BLaER1 (cell line): ENCODE measurements at regions not wholly inside any gene's neighbourhood (a gene's known extent, or its start where the extent isn't known, plus 50 kb on each side); places are given as distances from the start of the nearest gene placed in this dataset.

Experiments
- H3K27ac ChIP-seq: shearing (Covaris generic); formaldehyde crosslinking; 2 replicates; pipeline ENCODE4 v1.8.1; 2022
- H3K27me3 ChIP-seq: shearing (Covaris generic); formaldehyde crosslinking; 2 replicates; pipeline ENCODE4 v1.8.1; 2022
- H3K36me3 ChIP-seq: shearing (Covaris generic); formaldehyde crosslinking; 2 replicates; pipeline ENCODE4 v1.8.1; 2022
- H3K4me1 ChIP-seq: shearing (Covaris generic); formaldehyde crosslinking; 2 replicates; pipeline ENCODE4 v1.8.1; 2022
- H3K4me2 ChIP-seq: shearing (Covaris generic); formaldehyde crosslinking; 2 replicates; pipeline ENCODE4 v1.8.1; 2022
- H3K4me3 ChIP-seq: shearing (Covaris generic); formaldehyde crosslinking; 2 replicates; pipeline ENCODE4 v1.8.1; 2022
- H3K9ac ChIP-seq: shearing (Covaris generic); formaldehyde crosslinking; 2 replicates; pipeline ENCODE4 v1.8.1; 2022
- H3K9me3 ChIP-seq: shearing (Covaris generic); formaldehyde crosslinking; 2 replicates; pipeline ENCODE4 v1.8.1; 2022
- H4K20me1 ChIP-seq: shearing (Covaris generic); formaldehyde crosslinking; 2 replicates; pipeline ENCODE4 v1.8.1; 2022
- Cebpa-rat ChIP-seq: shearing (Covaris generic); IDR thresholded peaks from 2 replicates; pipeline ENCODE4 v1.8.1; 2022

DNA sequence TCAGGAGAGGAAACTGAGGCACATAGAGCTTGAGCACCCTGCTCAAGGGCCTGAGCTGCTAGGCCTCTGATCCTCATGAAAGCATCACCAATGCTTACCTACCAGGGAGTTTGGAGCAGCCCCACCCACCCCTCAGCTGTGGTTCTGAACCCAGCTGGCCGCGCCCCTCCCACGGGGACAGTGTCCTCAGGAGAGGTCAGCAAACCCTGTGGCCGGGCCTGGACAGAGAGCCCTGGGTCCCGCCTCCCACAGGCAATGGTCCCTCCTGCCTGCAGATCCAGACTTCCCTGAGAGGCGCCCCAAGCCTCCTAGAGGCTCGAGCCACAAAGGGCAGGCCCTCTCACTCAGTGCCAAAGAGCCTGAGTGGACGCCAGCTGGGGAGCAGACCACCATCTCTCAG, 184.9 kb downstream of the BRD1 start:
- Histone ChIP-seq H3K9ac (no peak overlapping the region), H3K27me3 (no peaks in the 10 kb centered on the region), H4K20me1 (peaks cover 98% of the 10 kb centered on the region), H3K9me3 (no peaks in the 10 kb centered on the region), H3K4me3 (no peak overlapping the region), H3K36me3 (peaks cover 80% of the 10 kb centered on the region), H3K4me1 (peaks cover 56% of the 10 kb centered on the region), H3K27ac (no peak overlapping the region), H3K4me2 (peak overlapping the region; percentile 62; the same call in 1 of the 2 replicates)
- TF ChIP-seq Cebpa-rat: no peak

DNA sequence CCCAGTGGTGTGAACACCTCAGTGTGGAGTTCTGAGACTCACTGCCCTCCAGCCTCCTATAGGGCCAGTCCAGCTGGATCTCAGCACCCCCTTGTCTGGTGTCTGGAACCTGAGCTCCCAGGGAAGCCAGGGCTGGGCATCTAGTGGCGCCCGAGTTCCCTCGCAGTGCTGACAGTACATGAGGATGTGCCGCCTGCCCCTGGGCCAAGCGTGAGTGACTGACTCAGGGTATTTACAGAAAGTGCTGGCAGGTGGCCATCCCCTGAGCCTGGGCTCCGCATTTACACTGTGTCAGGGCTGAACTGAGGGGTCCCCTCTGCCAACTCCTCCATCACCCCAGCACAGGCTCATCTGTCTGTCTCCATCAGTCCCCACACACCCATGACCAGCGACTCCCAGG, 185.3 kb downstream of the BRD1 start:
- H3K27me3 ChIP-seq: no peaks in the 10 kb centered on the region
- H3K4me3 ChIP-seq: no peak overlapping the region
- H4K20me1 ChIP-seq: peaks cover 98% of the 10 kb centered on the region
- no peak for TF ChIP-seq Cebpa-rat
- peaks cover 56% of the 10 kb centered on the region for H3K4me1 ChIP-seq
- peak overlapping the region; percentile 34; the same call in 1 of the 2 replicates for H3K27ac ChIP-seq
- no peak overlapping the region for H3K9ac ChIP-seq
- peak overlapping the region; percentile 62; the same call in 1 of the 2 replicates for H3K4me2 ChIP-seq
- no peaks in the 10 kb centered on the region for H3K9me3 ChIP-seq
- H3K36me3 ChIP-seq: peaks cover 79% of the 10 kb centered on the region

DNA sequence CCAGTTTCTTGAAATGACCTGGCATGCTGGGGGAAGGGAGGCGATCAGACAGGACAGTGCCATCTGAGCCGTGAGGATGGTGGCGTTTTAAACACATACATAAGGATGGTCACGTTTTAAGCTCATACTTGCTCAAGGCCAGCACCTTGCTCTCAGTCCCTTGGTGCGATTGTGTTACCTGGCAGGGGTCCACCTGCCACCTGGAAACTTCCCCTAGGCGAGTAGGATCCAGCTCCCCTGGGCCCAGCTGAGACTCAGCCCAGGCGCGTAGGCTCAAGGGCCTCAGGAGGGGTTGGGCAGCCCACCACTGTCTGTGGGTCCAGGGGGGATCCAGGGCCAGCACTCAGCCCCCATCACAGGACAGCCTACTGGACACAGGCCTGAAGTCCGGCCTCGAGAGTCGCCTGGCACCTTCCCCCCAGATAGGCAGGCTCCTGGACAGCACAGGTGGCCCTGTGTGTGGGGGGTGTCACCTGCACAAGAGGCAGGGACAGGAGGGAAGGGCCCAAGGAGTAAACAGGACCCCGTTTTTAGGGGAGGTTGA, 185.8 kb downstream of the BRD1 start:
- H3K27me3 ChIP-seq: no peaks in the 10 kb centered on the region
- H3K4me2 ChIP-seq: peak overlapping the region; percentile 62
- peaks cover 58% of the 10 kb centered on the region for H3K4me1 ChIP-seq
- no peak overlapping the region for H3K4me3 ChIP-seq
- H4K20me1 ChIP-seq: peaks cover 98% of the 10 kb centered on the region
- H3K36me3 ChIP-seq: peaks cover 76% of the 10 kb centered on the region
- no peak for TF ChIP-seq Cebpa-rat
- no peaks in the 10 kb centered on the region for H3K9me3 ChIP-seq
- peak overlapping the region; percentile 34; the same call in 1 of the 2 replicates for H3K27ac ChIP-seq
- H3K9ac ChIP-seq: peak overlapping the region; percentile 53; the same call in 1 of the 2 replicates

DNA sequence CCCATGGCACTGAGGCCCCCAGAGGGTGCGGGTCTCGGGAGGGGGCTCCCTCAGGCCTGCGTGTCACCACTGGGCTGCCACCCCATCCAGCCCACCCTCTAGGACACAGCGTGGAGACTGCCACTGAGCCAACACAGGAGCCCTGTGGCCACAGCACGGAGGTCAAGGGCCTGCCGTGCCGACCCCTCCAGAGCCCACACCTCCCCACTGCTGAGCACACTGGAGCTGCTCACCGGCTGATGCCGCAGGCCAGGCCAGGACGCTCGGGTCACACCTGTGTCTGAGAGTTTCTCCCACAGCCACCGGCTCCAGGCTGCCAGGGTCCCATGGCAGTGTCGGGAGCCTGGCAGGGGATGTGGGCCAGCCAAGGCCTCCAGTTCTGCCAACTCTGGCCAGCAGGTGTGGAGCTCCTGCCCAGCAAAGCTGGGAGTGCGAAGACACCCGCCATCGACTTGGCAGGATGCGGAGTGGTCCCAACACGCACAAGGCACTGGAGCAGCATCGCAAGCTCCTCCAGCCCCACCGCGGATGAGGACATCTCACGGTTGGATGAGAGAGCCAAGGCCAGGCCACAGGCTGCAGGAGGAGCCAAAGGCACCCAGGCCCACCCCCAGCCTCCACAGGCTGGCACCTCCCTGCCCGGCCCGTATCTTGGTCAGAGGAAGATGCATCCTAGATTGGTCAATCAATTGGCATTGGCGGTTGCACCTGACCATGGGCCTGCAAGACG, 187.1 kb downstream of the BRD1 start:
- Histone ChIP-seq H3K4me1 (peaks cover 58% of the 10 kb centered on the region), H3K27ac (peak overlapping the region; percentile 34; the same call in 1 of the 2 replicates), H3K36me3 (peaks cover 65% of the 10 kb centered on the region), H3K9ac (peak overlapping the region; percentile 53; the same call in 1 of the 2 replicates), H4K20me1 (peaks cover 98% of the 10 kb centered on the region), H3K4me2 (peak overlapping the region; percentile 62), H3K9me3 (no peaks in the 10 kb centered on the region), H3K27me3 (no peaks in the 10 kb centered on the region), H3K4me3 (no peak overlapping the region)
- no peak for TF ChIP-seq Cebpa-rat

DNA sequence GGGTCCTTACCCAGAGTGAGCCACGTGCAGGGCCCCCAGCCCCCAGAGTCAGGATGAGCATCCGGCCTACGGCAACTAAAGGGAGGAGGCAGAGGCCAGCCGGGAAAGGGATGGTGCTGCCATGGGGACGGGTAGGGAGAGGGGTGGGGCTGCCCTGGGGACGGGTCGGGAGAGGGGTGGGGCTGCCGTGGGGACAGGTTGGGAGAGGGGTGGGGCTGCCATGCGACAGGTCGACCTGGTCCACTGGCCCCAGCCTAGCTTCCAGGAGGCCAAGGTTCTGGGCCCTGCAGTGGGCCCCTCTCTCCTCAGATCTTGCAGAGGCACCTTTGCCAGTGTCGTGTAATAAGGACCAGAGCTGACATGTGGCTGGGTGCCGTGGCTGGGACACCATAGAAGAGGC, 187.7 kb downstream of the BRD1 start:
- no peak overlapping the region for H3K4me2 ChIP-seq
- H4K20me1 ChIP-seq: peaks cover 98% of the 10 kb centered on the region
- no peak overlapping the region for H3K4me3 ChIP-seq
- no peaks in the 10 kb centered on the region for H3K9me3 ChIP-seq
- H3K4me1 ChIP-seq: peaks cover 58% of the 10 kb centered on the region
- H3K27ac ChIP-seq: no peak overlapping the region
- TF ChIP-seq Cebpa-rat: no peak
- no peaks in the 10 kb centered on the region for H3K27me3 ChIP-seq
- H3K9ac ChIP-seq: no peak overlapping the region
- H3K36me3 ChIP-seq: peaks cover 63% of the 10 kb centered on the region

DNA sequence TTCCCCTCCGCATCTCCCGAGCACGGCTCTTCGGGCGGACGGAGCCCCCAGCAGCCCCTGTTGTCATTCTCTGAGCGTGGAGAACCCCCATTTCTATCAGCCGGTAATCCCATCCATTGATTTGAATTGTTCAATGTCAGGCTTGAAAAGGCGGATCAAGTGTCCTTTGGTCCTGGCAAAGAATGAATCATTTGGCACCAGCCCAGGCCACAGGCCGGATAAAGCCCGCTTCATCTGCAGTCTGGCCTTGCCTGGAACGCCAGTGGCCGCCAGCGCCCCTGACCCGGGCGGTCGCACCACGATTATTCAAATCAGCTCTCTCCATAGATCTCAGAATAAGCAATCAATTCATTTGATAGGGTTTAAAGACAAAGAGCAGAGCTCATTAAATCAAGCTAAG, 188.9 kb downstream of the BRD1 start:
- peaks cover 100% of the 10 kb centered on the region for H4K20me1 ChIP-seq

DNA sequence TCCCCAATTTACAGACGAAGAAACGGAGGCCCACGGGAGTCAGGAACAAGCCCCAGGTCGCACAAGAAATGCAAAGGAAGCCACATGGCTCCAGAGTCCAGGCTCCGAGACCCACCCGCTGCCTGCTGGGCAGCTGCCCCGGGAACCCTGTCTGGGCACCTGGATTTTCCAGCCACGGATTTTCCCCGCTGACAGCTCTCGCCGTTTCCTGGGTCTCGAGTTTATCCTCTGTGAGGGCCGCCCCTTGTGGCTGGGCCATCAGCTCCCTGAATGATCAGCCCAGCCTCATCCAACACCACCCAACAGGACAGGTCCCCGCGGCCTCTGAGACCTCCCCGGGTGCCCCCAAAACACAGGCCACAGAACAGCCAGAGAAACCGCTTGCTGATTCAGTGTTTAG, 189.7 kb downstream of the BRD1 start:
- H3K9ac ChIP-seq: no peak overlapping the region
- H3K4me3 ChIP-seq: no peak overlapping the region
- H3K4me2 ChIP-seq: peak overlapping the region; percentile 11
- H3K9me3 ChIP-seq: no peaks in the 10 kb centered on the region
- H3K36me3 ChIP-seq: peaks cover 54% of the 10 kb centered on the region
- no peak for TF ChIP-seq Cebpa-rat
- peaks cover 100% of the 10 kb centered on the region for H4K20me1 ChIP-seq
- H3K27ac ChIP-seq: no peak overlapping the region
- H3K27me3 ChIP-seq: no peaks in the 10 kb centered on the region
- H3K4me1 ChIP-seq: peaks cover 72% of the 10 kb centered on the region

More for the DNA sequence above, 188.9 kb downstream of the BRD1 start:
- Histone ChIP-seq H3K27me3 (no peaks in the 10 kb centered on the region), H3K9ac (no peak overlapping the region), H3K4me1 (peaks cover 70% of the 10 kb centered on the region), H3K4me3 (no peak overlapping the region), H3K9me3 (no peaks in the 10 kb centered on the region), H3K27ac (no peak overlapping the region), H3K4me2 (no peak overlapping the region), H3K36me3 (peaks cover 62% of the 10 kb centered on the region)
- no peak for TF ChIP-seq Cebpa-rat

DNA sequence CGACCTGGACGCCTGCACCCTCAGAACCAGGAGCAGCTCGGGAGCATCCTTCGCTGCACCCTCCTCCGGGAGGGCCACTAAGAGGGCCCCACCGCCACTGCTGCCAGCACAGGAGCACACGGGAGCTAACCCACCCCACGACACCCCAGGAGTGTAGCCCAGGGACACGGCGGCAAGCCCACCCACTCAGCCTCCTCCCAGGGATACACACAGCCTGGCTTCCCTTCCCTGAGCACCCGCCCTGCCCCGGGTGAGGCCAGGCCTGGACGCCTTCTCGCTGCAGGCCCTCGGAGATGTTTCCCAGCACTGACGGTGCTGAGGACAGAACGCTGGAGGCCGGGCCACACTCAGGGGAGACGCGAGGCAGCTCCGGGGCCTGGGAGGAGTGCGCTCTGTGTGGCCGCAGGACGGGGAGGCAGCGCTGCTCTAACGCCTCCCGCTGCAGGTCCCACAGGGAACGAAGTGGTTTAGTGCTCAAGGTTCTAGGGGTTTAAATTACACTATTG, 190.4 kb downstream of the BRD1 start:
- Histone ChIP-seq H3K4me3 (no peak overlapping the region), H3K36me3 (peaks cover 48% of the 10 kb centered on the region), H4K20me1 (peaks cover 100% of the 10 kb centered on the region), H3K4me2 (no peak overlapping the region), H3K4me1 (peaks cover 72% of the 10 kb centered on the region), H3K9me3 (no peaks in the 10 kb centered on the region), H3K9ac (no peak overlapping the region), H3K27ac (no peak overlapping the region), H3K27me3 (no peaks in the 10 kb centered on the region)
- no peak for TF ChIP-seq Cebpa-rat

DNA sequence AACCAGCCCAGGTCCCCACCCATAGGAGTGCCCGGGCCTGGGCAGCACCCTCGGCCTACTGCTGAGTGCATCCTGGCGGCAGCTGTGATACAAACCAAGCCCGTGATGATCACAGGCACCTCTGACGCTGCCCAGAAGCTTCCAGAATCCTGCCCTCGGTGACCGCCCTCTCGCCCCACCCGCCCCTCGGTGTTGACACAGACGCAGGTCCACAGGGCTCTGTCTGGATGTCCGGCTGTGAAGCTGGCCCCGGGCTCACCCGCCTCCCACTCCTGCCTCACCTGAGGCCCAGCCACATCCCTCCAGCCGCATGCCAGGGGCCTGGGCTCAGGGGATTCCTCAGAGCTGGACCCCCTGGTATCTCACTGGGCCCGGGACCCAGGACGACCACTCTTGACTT, 191.0 kb downstream of the BRD1 start:
- H4K20me1 ChIP-seq: peaks cover 100% of the 10 kb centered on the region
- H3K36me3 ChIP-seq: peaks cover 49% of the 10 kb centered on the region
- H3K27me3 ChIP-seq: no peaks in the 10 kb centered on the region
- H3K27ac ChIP-seq: no peak overlapping the region
- H3K9ac ChIP-seq: no peak overlapping the region
- peaks cover 71% of the 10 kb centered on the region for H3K4me1 ChIP-seq
- no peak for TF ChIP-seq Cebpa-rat
- H3K4me2 ChIP-seq: no peak overlapping the region
- H3K4me3 ChIP-seq: no peak overlapping the region
- no peaks in the 10 kb centered on the region for H3K9me3 ChIP-seq

DNA sequence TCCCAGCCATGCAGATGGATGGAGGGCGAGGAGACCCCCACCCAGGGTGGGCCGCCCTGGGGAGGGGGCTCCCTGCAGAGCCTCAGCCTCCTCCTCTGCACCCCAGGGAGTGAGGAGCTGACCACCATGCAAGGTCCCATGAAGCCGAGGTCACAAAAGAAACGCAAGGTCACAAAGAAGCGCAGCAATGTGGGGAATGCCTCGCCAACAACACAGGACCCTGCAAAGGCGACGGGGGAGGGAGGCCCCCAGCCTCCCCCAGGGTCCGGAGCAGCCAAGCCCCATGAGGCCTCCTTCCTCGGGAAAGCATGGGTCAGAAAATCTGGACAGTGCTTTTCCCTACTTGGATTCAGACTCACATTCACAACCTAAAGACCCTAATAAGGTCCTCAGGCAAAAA, 191.5 kb downstream of the BRD1 start:
- no peak for TF ChIP-seq Cebpa-rat
- Histone ChIP-seq H3K4me3 (no peak overlapping the region), H3K36me3 (peaks cover 50% of the 10 kb centered on the region), H3K9me3 (no peaks in the 10 kb centered on the region), H3K27ac (no peak overlapping the region), H3K27me3 (no peaks in the 10 kb centered on the region), H4K20me1 (peaks cover 100% of the 10 kb centered on the region), H3K9ac (no peak overlapping the region), H3K4me2 (no peak overlapping the region), H3K4me1 (peaks cover 67% of the 10 kb centered on the region)
